Endothelial cell of umbilical vein (primary cell): ENCODE measurements at regions not wholly inside any gene's neighbourhood (a gene's known extent, or its start where the extent isn't known, plus 50 kb on each side); places are given as distances from the start of the nearest gene placed in this dataset.

Source experiments
- CTCF ChIP-seq, 2 donors: IDR thresholded peaks; 1 replicate in 1 of 2; 2 replicates in 1 of 2; pipeline ENCODE4 v1.5.1; 2011; ENCODE audit warnings: low read length in 2 of 2, mild to moderate bottlenecking in 2 of 2, moderate library complexity in 2 of 2, control low read depth in 1 of 2, inconsistent platforms in 1 of 2, low read depth in 1 of 2; ENCODE audit not compliant: insufficient read depth in 1 of 2; ENCODE audit errors: extremely low read depth in 1 of 2
- POLR2A ChIP-seq: IDR thresholded peaks from 2 replicates; pipeline ENCODE4 v1.6.1; 2012; ENCODE audit warnings: low read depth, mild to moderate bottlenecking, control low read depth, low read length

DNA sequence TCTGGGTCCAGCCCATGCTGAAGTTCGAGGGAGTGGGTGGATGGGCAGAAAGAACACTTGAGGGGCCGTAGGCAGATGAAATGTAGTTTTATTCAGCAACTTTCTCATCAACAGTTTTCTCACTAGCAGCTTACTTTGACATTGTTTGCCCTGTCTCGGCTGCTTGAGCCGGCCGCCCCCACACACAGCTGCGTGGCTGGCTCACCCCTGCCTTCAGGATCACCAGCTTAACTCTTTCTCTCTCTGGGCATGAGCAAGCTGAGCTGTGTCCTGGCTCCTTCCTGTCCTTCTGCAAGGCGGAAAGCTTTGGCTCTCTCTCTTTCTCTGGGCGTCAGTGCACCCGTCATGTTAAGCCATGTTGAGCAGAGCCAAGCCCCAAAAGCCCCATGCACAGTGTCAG is 104.4 kb upstream of the GNG12 start:
- TF ChIP-seq POLR2A (no peak), CTCF (IDR thresholded peaks at IDR 0.05; ENCODE audit: extremely low read depth in 1 of 2, insufficient read depth in 1 of 2, low read depth in 1 of 2, low read length in 2 of 2) (no peak)
